HEK293 (cell line): ENCODE measurements at regions not wholly inside any gene's neighbourhood (a gene's known extent, or its start where the extent isn't known, plus 50 kb on each side); places are given as distances from the start of the nearest gene placed in this dataset.

Source experiments
- CTCF ChIA-PET: fragments of 350-600 bp; formaldehyde crosslinking; extraction: SDS; loops from one replicate; lab custom pipeline; 2021; ENCODE audit warnings: antibody characterized with exemption; lab: Yijun Ruan, JAX
- POLR2A ChIA-PET: fragments of 300-600 bp; formaldehyde crosslinking; extraction: SDS; loops from one replicate; lab custom pipeline; 2020; ENCODE audit warnings: antibody characterized with exemption, inconsistent platforms; lab: Yijun Ruan, JAX
- H3K27ac ChIP-seq: fragments of 200-500 bp; sonication (Bioruptor generic); 2 replicates; pipeline ENCODE4 v1.5.1; 2014; ENCODE audit warnings: low read depth, low read length, control low read depth, inconsistent platforms; ENCODE audit errors: extremely low read depth
- H3K36me3 ChIP-seq, 2 experiments: fragments of 200-500 bp in 1 of 2; sonication (Bioruptor generic) in 1 of 2; 1 replicate in 1 of 2; 2 replicates in 1 of 2; pipeline ENCODE4 v1.5.1; 2014 to 2017; ENCODE audit warnings: inconsistent platforms in 2 of 2, low read length in 2 of 2; ENCODE audit not compliant: control insufficient read depth in 2 of 2, insufficient read depth in 1 of 2
- H3K4me1 ChIP-seq: fragments of 200-500 bp; sonication (Bioruptor generic); 2 replicates; pipeline ENCODE4 v1.5.1; 2014; ENCODE audit warnings: mild to moderate bottlenecking, low read length, inconsistent platforms; ENCODE audit not compliant: control insufficient read depth, insufficient read depth
- H3K4me3 ChIP-seq: 2 replicates; pipeline ENCODE4 v1.5.1; 2011; ENCODE audit warnings: low read depth, mild to moderate bottlenecking, control low read depth, low read length, moderate library complexity
- H3K9me3 ChIP-seq: fragments of 200-500 bp; sonication (Bioruptor generic); 2 replicates; pipeline ENCODE4 v1.5.1; 2014; ENCODE audit warnings: low read depth, low read length, inconsistent platforms; ENCODE audit not compliant: control insufficient read depth, insufficient read depth
- BCL11A ChIP-seq: fragments of 450-650 bp; formaldehyde crosslinking; IDR thresholded peaks from 2 replicates; pipeline ENCODE4 v1.5.1; 2016; ENCODE audit warnings: low read depth, missing biosample characterization, missing genetic modification characterization
- IKZF3 ChIP-seq: fragments of 450-650 bp; IDR thresholded peaks from 2 replicates; pipeline ENCODE4 v1.5.0; 2018; ENCODE audit warnings: missing biosample characterization, mild to moderate bottlenecking, missing genetic modification characterization, moderate library complexity
- SP3 ChIP-seq: fragments of 450-650 bp; formaldehyde crosslinking; IDR thresholded peaks from 2 replicates; pipeline ENCODE4 v1.5.1; 2016; ENCODE audit warnings: missing biosample characterization, missing genetic modification characterization
- YY2 ChIP-seq: fragments of 450-650 bp; formaldehyde crosslinking; IDR thresholded peaks from 2 replicates; pipeline ENCODE4 v1.5.1; 2016; ENCODE audit warnings: missing biosample characterization, missing genetic modification characterization
- ZNF138 ChIP-seq: fragments of 450-650 bp; formaldehyde crosslinking; IDR thresholded peaks from 2 replicates; pipeline ENCODE4 v1.5.1; 2016; ENCODE audit warnings: missing biosample characterization, missing genetic modification characterization, borderline replicate concordance
- ZNF211 ChIP-seq: fragments of 450-650 bp; formaldehyde crosslinking; IDR thresholded peaks from 2 replicates; pipeline ENCODE4 v1.5.1; 2016; ENCODE audit warnings: low read depth, missing biosample characterization, missing genetic modification characterization
- ZNF335 ChIP-seq: fragments of 450-650 bp; formaldehyde crosslinking; conservative IDR thresholded peaks from 2 replicates; pipeline ENCODE4 v1.5.1; 2016; ENCODE audit warnings: missing biosample characterization, missing genetic modification characterization
- ZNF398 ChIP-seq: fragments of 450-650 bp; formaldehyde crosslinking; IDR thresholded peaks from 2 replicates; pipeline ENCODE4 v1.5.1; 2017; ENCODE audit warnings: missing biosample characterization, missing genetic modification characterization
- ZNF404 ChIP-seq: fragments of 450-650 bp; formaldehyde crosslinking; IDR thresholded peaks from 2 replicates; pipeline ENCODE4 v1.5.1; 2017; ENCODE audit warnings: missing biosample characterization, missing genetic modification characterization
- ZNF549 ChIP-seq: fragments of 450-650 bp; IDR thresholded peaks from 2 replicates; pipeline ENCODE4 v1.5.1; 2018; ENCODE audit warnings: missing biosample characterization, missing genetic modification characterization, mild to moderate bottlenecking, inconsistent platforms, moderate library complexity
- ZNF558 ChIP-seq: fragments of 450-650 bp; formaldehyde crosslinking; IDR thresholded peaks from 2 replicates; pipeline ENCODE4 v1.5.1; 2016; ENCODE audit warnings: missing biosample characterization, missing genetic modification characterization
- ZNF596 ChIP-seq: fragments of 450-650 bp; IDR thresholded peaks from 2 replicates; pipeline ENCODE4 v1.5.0; 2018; ENCODE audit warnings: missing biosample characterization, mild to moderate bottlenecking, missing genetic modification characterization, moderate library complexity
- ZNF621 ChIP-seq: fragments of 450-650 bp; formaldehyde crosslinking; IDR thresholded peaks from 2 replicates; pipeline ENCODE4 v1.5.1; 2017; ENCODE audit warnings: missing biosample characterization, missing genetic modification characterization
- ZNF768 ChIP-seq: fragments of 450-650 bp; formaldehyde crosslinking; IDR thresholded peaks from 2 replicates; pipeline ENCODE4 v1.5.1; 2018; ENCODE audit warnings: missing biosample characterization, mild to moderate bottlenecking, missing genetic modification characterization
- ZSCAN16 ChIP-seq: fragments of 450-650 bp; formaldehyde crosslinking; IDR thresholded peaks from 2 replicates; pipeline ENCODE4 v1.5.1; 2016; ENCODE audit warnings: missing biosample characterization, missing genetic modification characterization
- TF ChIP-seq, protein P1 (sequence below): fragments of 450-650 bp; formaldehyde crosslinking; conservative IDR thresholded peaks from 2 replicates; pipeline ENCODE4 v1.5.1; 2016; ENCODE audit warnings: low read depth, missing biosample characterization, missing genetic modification characterization
- TF ChIP-seq, protein P2 (sequence below): fragments of 450-650 bp; formaldehyde crosslinking; IDR thresholded peaks from 2 replicates; pipeline ENCODE4 v1.5.1; 2016; ENCODE audit warnings: missing biosample characterization, missing genetic modification characterization

- TF ChIP-seq, protein P1, sequence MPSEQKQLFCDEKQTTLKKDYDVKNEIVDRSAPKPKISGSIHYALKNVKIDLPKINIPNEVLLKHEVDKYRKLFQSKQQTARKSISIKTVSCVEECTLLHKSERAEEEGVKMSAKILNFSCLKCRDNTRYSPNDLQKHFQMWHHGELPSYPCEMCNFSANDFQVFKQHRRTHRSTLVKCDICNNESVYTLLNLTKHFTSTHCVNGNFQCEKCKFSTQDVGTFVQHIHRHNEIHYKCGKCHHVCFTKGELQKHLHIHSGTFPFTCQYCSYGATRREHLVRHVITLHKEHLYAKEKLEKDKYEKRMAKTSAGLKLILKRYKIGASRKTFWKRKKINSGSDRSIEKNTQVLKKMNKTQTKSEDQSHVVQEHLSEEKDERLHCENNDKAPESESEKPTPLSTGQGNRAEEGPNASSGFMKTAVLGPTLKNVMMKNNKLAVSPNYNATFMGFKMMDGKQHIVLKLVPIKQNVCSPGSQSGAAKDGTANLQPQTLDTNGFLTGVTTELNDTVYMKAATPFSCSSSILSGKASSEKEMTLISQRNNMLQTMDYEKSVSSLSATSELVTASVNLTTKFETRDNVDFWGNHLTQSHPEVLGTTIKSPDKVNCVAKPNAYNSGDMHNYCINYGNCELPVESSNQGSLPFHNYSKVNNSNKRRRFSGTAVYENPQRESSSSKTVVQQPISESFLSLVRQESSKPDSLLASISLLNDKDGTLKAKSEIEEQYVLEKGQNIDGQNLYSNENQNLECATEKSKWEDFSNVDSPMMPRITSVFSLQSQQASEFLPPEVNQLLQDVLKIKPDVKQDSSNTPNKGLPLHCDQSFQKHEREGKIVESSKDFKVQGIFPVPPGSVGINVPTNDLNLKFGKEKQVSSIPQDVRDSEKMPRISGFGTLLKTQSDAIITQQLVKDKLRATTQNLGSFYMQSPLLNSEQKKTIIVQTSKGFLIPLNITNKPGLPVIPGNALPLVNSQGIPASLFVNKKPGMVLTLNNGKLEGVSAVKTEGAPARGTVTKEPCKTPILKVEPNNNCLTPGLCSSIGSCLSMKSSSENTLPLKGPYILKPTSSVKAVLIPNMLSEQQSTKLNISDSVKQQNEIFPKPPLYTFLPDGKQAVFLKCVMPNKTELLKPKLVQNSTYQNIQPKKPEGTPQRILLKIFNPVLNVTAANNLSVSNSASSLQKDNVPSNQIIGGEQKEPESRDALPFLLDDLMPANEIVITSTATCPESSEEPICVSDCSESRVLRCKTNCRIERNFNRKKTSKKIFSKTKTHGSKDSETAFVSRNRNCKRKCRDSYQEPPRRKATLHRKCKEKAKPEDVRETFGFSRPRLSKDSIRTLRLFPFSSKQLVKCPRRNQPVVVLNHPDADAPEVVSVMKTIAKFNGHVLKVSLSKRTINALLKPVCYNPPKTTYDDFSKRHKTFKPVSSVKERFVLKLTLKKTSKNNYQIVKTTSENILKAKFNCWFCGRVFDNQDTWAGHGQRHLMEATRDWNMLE, result no peak
- no peak for TF ChIP-seq ZNF404 (tag by site-specific recombination)
- no peak for TF ChIP-seq IKZF3 (tag by site-specific recombination)
- no peak for TF ChIP-seq YY2 (tag by site-specific recombination)
- no peak for TF ChIP-seq ZNF549 (tag by site-specific recombination)
Observed at GRCh38 chr2:60267122-60267521, 286.3 kb downstream of the BCL11A start (continued).

GRCh38 chr2:60262178-60262577 lies 291.3 kb downstream of the BCL11A start:
- Histone ChIP-seq H3K36me3 (no peaks in the 10 kb centered on the region), H3K9me3 (no peaks in the 10 kb centered on the region), H3K4me3 (no peak overlapping the region), H3K27ac (no peak overlapping the region), H3K4me1 (no peaks in the 10 kb centered on the region; the same call in 1 of the 2 replicates)
- ChIA-PET CTCF (no interaction called here), POLR2A (no interaction called here)
- TF ChIP-seq ZNF596 (tag by site-specific recombination), result no peak
- TF ChIP-seq, protein P1, result no peak

- POLR2A ChIA-PET, result no interaction called here
- no peaks in the 10 kb centered on the region for H3K36me3 ChIP-seq
- CTCF ChIA-PET, result no interaction called here
- no peaks in the 10 kb centered on the region; the same call in 1 of the 2 replicates for H3K4me1 ChIP-seq
- no peaks in the 10 kb centered on the region for H3K9me3 ChIP-seq
- no peak overlapping the region for H3K4me3 ChIP-seq
- no peak overlapping the region for H3K27ac ChIP-seq
- TF ChIP-seq, protein P2, sequence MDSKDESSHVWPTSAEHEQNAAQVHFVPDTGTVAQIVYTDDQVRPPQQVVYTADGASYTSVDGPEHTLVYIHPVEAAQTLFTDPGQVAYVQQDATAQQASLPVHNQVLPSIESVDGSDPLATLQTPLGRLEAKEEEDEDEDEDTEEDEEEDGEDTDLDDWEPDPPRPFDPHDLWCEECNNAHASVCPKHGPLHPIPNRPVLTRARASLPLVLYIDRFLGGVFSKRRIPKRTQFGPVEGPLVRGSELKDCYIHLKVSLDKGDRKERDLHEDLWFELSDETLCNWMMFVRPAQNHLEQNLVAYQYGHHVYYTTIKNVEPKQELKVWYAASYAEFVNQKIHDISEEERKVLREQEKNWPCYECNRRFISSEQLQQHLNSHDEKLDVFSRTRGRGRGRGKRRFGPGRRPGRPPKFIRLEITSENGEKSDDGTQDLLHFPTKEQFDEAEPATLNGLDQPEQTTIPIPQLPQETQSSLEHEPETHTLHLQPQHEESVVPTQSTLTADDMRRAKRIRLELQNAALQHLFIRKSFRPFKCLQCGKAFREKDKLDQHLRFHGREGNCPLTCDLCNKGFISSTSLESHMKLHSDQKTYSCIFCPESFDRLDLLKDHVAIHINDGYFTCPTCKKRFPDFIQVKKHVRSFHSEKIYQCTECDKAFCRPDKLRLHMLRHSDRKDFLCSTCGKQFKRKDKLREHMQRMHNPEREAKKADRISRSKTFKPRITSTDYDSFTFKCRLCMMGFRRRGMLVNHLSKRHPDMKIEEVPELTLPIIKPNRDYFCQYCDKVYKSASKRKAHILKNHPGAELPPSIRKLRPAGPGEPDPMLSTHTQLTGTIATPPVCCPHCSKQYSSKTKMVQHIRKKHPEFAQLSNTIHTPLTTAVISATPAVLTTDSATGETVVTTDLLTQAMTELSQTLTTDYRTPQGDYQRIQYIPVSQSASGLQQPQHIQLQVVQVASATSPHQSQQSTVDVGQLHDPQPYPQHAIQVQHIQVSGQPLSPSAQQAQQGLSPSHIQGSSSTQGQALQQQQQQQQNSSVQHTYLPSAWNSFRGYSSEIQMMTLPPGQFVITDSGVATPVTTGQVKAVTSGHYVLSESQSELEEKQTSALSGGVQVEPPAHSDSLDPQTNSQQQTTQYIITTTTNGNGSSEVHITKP (tag by site-specific recombination), result no peak
- no peak for TF ChIP-seq ZNF335
- no peak for TF ChIP-seq YY2 (tag by site-specific recombination)
- TF ChIP-seq ZNF211 (tag by site-specific recombination), result no peak
- TF ChIP-seq ZNF621 (tag by site-specific recombination), result no peak
- TF ChIP-seq ZNF558, result no peak
- TF ChIP-seq ZNF398 (tag by site-specific recombination), result no peak
- no peak for TF ChIP-seq ZNF768 (tag by site-specific recombination)
- TF ChIP-seq ZSCAN16, result no peak
- TF ChIP-seq ZNF138 (tag by site-specific recombination), result no peak
- no peak for TF ChIP-seq SP3 (tag by site-specific recombination)
- TF ChIP-seq BCL11A (tag by site-specific recombination), result no peak
Observed at GRCh38 chr2:60260639-60261296, 292.7 kb downstream of the BCL11A start.
